Vagina (tissue), 2 donors: ENCODE measurements at regions not wholly inside any gene's neighbourhood (a gene's known extent, or its start where the extent isn't known, plus 50 kb on each side); places are given as distances from the start of the nearest gene placed in this dataset.

Experiments
- POLR2A ChIP-seq, 2 donors: fragments of 450-650 bp; IDR thresholded peaks; one replicate each; pipeline ENCODE4 v1.6.1; 2017; ENCODE audit warnings: antibody characterized with exemption in 2 of 2, mild to moderate bottlenecking in 2 of 2, moderate library complexity in 2 of 2
- POLR2AphosphoS5 ChIP-seq, 2 donors: sonication (generic); formaldehyde crosslinking; IDR thresholded peaks; one replicate each; pipeline ENCODE4 v1.9.0; 2017; ENCODE audit warnings: antibody characterized with exemption in 2 of 2, mild to moderate bottlenecking in 2 of 2, low read depth in 1 of 2; ENCODE audit not compliant: insufficient read depth in 1 of 2
- TF ChIP-seq, protein P1 (sequence below), 3 experiments: fragments of 450-650 bp in 2 of 3; fragments of 200-600 bp in 1 of 3; sonication (generic) in 1 of 3; IDR thresholded peaks; one replicate each; pipeline ENCODE4 v1.5.1; 2017 to 2019; ENCODE audit warnings: antibody characterized with exemption in 3 of 3, mild to moderate bottlenecking in 2 of 3, moderate library complexity in 2 of 3

- TF ChIP-seq, protein P1, sequence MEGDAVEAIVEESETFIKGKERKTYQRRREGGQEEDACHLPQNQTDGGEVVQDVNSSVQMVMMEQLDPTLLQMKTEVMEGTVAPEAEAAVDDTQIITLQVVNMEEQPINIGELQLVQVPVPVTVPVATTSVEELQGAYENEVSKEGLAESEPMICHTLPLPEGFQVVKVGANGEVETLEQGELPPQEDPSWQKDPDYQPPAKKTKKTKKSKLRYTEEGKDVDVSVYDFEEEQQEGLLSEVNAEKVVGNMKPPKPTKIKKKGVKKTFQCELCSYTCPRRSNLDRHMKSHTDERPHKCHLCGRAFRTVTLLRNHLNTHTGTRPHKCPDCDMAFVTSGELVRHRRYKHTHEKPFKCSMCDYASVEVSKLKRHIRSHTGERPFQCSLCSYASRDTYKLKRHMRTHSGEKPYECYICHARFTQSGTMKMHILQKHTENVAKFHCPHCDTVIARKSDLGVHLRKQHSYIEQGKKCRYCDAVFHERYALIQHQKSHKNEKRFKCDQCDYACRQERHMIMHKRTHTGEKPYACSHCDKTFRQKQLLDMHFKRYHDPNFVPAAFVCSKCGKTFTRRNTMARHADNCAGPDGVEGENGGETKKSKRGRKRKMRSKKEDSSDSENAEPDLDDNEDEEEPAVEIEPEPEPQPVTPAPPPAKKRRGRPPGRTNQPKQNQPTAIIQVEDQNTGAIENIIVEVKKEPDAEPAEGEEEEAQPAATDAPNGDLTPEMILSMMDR (IDR thresholded peaks at IDR 0.05) = no peak
- TF ChIP-seq POLR2A (IDR thresholded peaks at IDR 0.05) (no peak), POLR2AphosphoS5 (IDR thresholded peaks at IDR 0.05; ENCODE audit: insufficient read depth in 1 of 2, low read depth in 1 of 2) (no peak)
Measured at GRCh38 chr4:31793907-31794306, 1073.7 kb downstream of the PCDH7 start.
